ENCODE measurements at regions not wholly inside any gene's neighbourhood (a gene's known extent, or its start where the extent isn't known, plus 50 kb on each side); places are given as distances from the start of the nearest gene placed in this dataset.

GRCh38 chr3:83302091-83302490 lies 1540.6 kb upstream of the GBE1 start:
- no peak for DNase-seq (ENCODE audit: low read depth)

GRCh38 chr3:83317605-83318004 lies 1556.2 kb upstream of the GBE1 start:
- DNase-seq (ENCODE audit: low read depth) = no peak

- DNase-seq (ENCODE audit: low read depth) = no peak
Observed at GRCh38 chr3:83320726-83321125, 1559.3 kb upstream of the GBE1 start.

GRCh38 chr3:83321457-83321856 lies 1560.0 kb upstream of the GBE1 start:
- no peak for DNase-seq (ENCODE audit: low read depth)

- DNase-seq (ENCODE audit: low read depth) = no peak
Observed at GRCh38 chr3:83321891-83322290, 1560.4 kb upstream of the GBE1 start.

GRCh38 chr3:83354205-83354604 lies 1592.8 kb upstream of the GBE1 start:
- DNase-seq (ENCODE audit: low read depth) = no peak

- no peak for DNase-seq (ENCODE audit: low read depth)
Observed at GRCh38 chr3:83393276-83393675, 1565.5 kb upstream of the CADM2 start.

- no peak for DNase-seq (ENCODE audit: low read depth)
Observed at GRCh38 chr3:83403927-83404326, 1554.9 kb upstream of the CADM2 start.

GRCh38 chr3:83426300-83426699 lies 1532.5 kb upstream of the CADM2 start:
- DNase-seq (ENCODE audit: low read depth) = no peak

GRCh38 chr3:83434880-83435587 lies 1523.8 kb upstream of the CADM2 start:
- no peak for DNase-seq (ENCODE audit: low read depth)

GRCh38 chr3:83438188-83438587 lies 1520.6 kb upstream of the CADM2 start:
- DNase-seq (ENCODE audit: low read depth) = no peak

- DNase-seq (ENCODE audit: low read depth) = no peak
Observed at GRCh38 chr3:83453056-83453455, 1505.7 kb upstream of the CADM2 start.

- DNase-seq (ENCODE audit: low read depth) = no peak
Observed at GRCh38 chr3:83454353-83454752, 1504.4 kb upstream of the CADM2 start.

- no peak for DNase-seq (ENCODE audit: low read depth)
Observed at GRCh38 chr3:83457551-83457950, 1501.2 kb upstream of the CADM2 start.

- DNase-seq (ENCODE audit: low read depth) = no peak
Observed at GRCh38 chr3:83460052-83460451, 1498.7 kb upstream of the CADM2 start.

GRCh38 chr3:83461411-83461810 lies 1497.4 kb upstream of the CADM2 start:
- DNase-seq (ENCODE audit: low read depth) = no peak

GRCh38 chr3:83477563-83477962 lies 1481.2 kb upstream of the CADM2 start:
- no peak for DNase-seq (ENCODE audit: low read depth)

- no peak for DNase-seq (ENCODE audit: low read depth)
Observed at GRCh38 chr3:83482402-83483070, 1476.3 kb upstream of the CADM2 start.

GRCh38 chr3:83496462-83496861 lies 1462.3 kb upstream of the CADM2 start:
- DNase-seq (ENCODE audit: low read depth) = no peak

- DNase-seq (ENCODE audit: low read depth) = no peak
Observed at GRCh38 chr3:83498361-83499016, 1460.3 kb upstream of the CADM2 start.

GRCh38 chr3:83500422-83500821 lies 1458.4 kb upstream of the CADM2 start:
- DNase-seq (ENCODE audit: low read depth) = no peak

- DNase-seq (ENCODE audit: low read depth) = no peak
Observed at GRCh38 chr3:83500931-83501330, 1457.9 kb upstream of the CADM2 start.

GRCh38 chr3:83513051-83513450 lies 1445.7 kb upstream of the CADM2 start:
- DNase-seq (ENCODE audit: low read depth) = no peak

Data from non-pigmented ciliary epithelial cell (primary cell).